H1 (cell line): ENCODE measurements at regions not wholly inside any gene's neighbourhood (a gene's known extent, or its start where the extent isn't known, plus 50 kb on each side); places are given as distances from the start of the nearest gene placed in this dataset.

ENCODE experiments used
- CTCF ChIA-PET: fragments of 300-600 bp; sonication (Branson Sonifier 250); formaldehyde crosslinking; loops from one replicate; lab custom pipeline; 2021; ENCODE audit not compliant: partially characterized antibody; lab: Charles Lee
- POLR2A ChIA-PET: fragments of 300-600 bp; sonication (Branson Sonifier 250); formaldehyde crosslinking; loops from one replicate; lab custom pipeline; 2021; ENCODE audit warnings: inconsistent platforms; ENCODE audit not compliant: partially characterized antibody; lab: Charles Lee
- DNase-seq, 2 experiments: peaks; one replicate each; pipeline versions ENCODE4 v3.0.0 to v3.0.0-alpha.2; 2010 to 2022; ENCODE audit warnings: low spot score in 2 of 2, low read depth in 1 of 2, mixed read lengths in 1 of 2
- FAIRE-seq: peaks from 2 replicates; lab custom pipeline; 2011; peaks lifted over from hg19 to GRCh38; lab: Jason Lieb, UNC
- H2AFZ ChIP-seq: 2 replicates; pipeline ENCODE4 v1.8.1; 2012; ENCODE audit warnings: low read length, inconsistent platforms
- H2AK5ac ChIP-seq: 2 replicates; pipeline ENCODE4 v1.6.1; 2013; ENCODE audit warnings: low read depth, low read length
- H2BK120ac ChIP-seq: replicated peaks from 2 replicates; pipeline ENCODE3; 2013; ENCODE audit warnings: low read depth, low read length, inconsistent platforms
- H2BK12ac ChIP-seq: 2 replicates; pipeline ENCODE4 v1.6.1; 2013; ENCODE audit warnings: low read depth, low read length
- H2BK15ac ChIP-seq: 2 replicates; pipeline ENCODE4 v1.6.1; 2013; ENCODE audit warnings: low read length
- H2BK20ac ChIP-seq: 2 replicates; pipeline ENCODE4 v1.6.1; 2013; ENCODE audit warnings: low read length
- H2BK5ac ChIP-seq: 2 replicates; pipeline ENCODE4 v1.6.1; 2013; ENCODE audit warnings: low read depth, low read length
- H3K14ac ChIP-seq: 2 replicates; pipeline ENCODE4 v1.6.1; 2013; ENCODE audit warnings: inconsistent platforms; ENCODE audit not compliant: insufficient read length
- H3K18ac ChIP-seq: 2 replicates; pipeline ENCODE4 v1.6.1; 2013; ENCODE audit warnings: low read length; ENCODE audit errors: extremely low read depth
- H3K23ac ChIP-seq: 2 replicates; pipeline ENCODE4 v1.6.1; 2013; ENCODE audit warnings: inconsistent platforms; ENCODE audit not compliant: insufficient read length
- H3K23me2 ChIP-seq: 2 replicates; pipeline ENCODE4 v1.6.1; 2013; ENCODE audit warnings: low read depth, low read length
- H3K27ac ChIP-seq: 2 replicates; pipeline ENCODE4 v1.6.1; 2011; ENCODE audit warnings: low read depth, low read length, inconsistent platforms
- H3K27me3 ChIP-seq, 4 experiments: replicated peaks in 1 of 4; 1 replicate in 1 of 4; 2 replicates in 3 of 4; pipeline versions ENCODE4 v1.6.1 to v1.8.1; 2011 to 2013; ENCODE audit warnings: low read length in 3 of 4, mild to moderate bottlenecking in 3 of 4, inconsistent platforms in 2 of 4, mixed read lengths in 2 of 4, moderate library complexity in 1 of 4; ENCODE audit not compliant: control insufficient read depth in 3 of 4, insufficient read depth in 3 of 4; ENCODE audit errors: extremely low read depth in 1 of 4
- H3K36me3 ChIP-seq, 4 experiments: 2 replicates each; pipeline versions ENCODE4 v1.6.1 to v1.8.1; 2011 to 2013; ENCODE audit warnings: mild to moderate bottlenecking in 4 of 4, low read length in 3 of 4, moderate library complexity in 2 of 4, control low read depth in 1 of 4, inconsistent platforms in 1 of 4; ENCODE audit not compliant: insufficient read depth in 4 of 4, control insufficient read depth in 2 of 4
- H3K4ac ChIP-seq: replicated peaks from 2 replicates; pipeline ENCODE3; 2013; ENCODE audit warnings: low read length, low read depth, mixed read lengths, inconsistent platforms; ENCODE audit not compliant: insufficient read length
- H3K4me1 ChIP-seq, 4 experiments: replicated peaks in 1 of 4; 1 replicate in 1 of 4; 2 replicates in 3 of 4; pipeline versions ENCODE4 v1.6.1 to v1.8.1; 2011 to 2013; ENCODE audit warnings: low read length in 3 of 4, inconsistent platforms in 2 of 4, mixed read lengths in 1 of 4; ENCODE audit not compliant: insufficient read depth in 4 of 4, control insufficient read depth in 3 of 4
- H3K4me2 ChIP-seq, 2 experiments: 2 replicates each; pipeline versions ENCODE4 v1.6.1 to v1.8.1; 2011 to 2013; ENCODE audit warnings: low read depth in 2 of 2, low read length in 2 of 2, control low read depth in 1 of 2, inconsistent platforms in 1 of 2, mild to moderate bottlenecking in 1 of 2; ENCODE audit not compliant: insufficient read depth in 1 of 2
- H3K4me3 ChIP-seq, 4 experiments: fragments of 200-600, 300-600 bp in 1 of 4; sonication (generic), shearing (Covaris generic), sonication (Bioruptor Twin) in 1 of 4; 2 replicates each; pipeline versions ENCODE4 v1.5.1 to v1.8.1; 2011 to 2016; ENCODE audit warnings: low read length in 4 of 4, low read depth in 3 of 4, control low read depth in 2 of 4, inconsistent platforms in 2 of 4, mild to moderate bottlenecking in 2 of 4, mixed read lengths in 1 of 4, moderate library complexity in 1 of 4; ENCODE audit not compliant: insufficient read depth in 2 of 4; ENCODE audit errors: extremely low read depth in 1 of 4
- H3K56ac ChIP-seq: replicated peaks from 2 replicates; pipeline ENCODE3; 2013; ENCODE audit warnings: low read depth, mild to moderate bottlenecking, mixed read lengths, low read length, inconsistent platforms; ENCODE audit not compliant: insufficient read length
- H3K79me1 ChIP-seq: 2 replicates; pipeline ENCODE4 v1.6.1; 2013; ENCODE audit warnings: low read depth, low read length, control low read depth
- H3K79me2 ChIP-seq, 2 experiments: 2 replicates each; pipeline versions ENCODE4 v1.6.1 to v1.8.1; 2012 to 2013; ENCODE audit warnings: low read length in 2 of 2, mild to moderate bottlenecking in 2 of 2, inconsistent platforms in 1 of 2; ENCODE audit not compliant: insufficient read depth in 2 of 2, control insufficient read depth in 1 of 2
- H3K9ac ChIP-seq, 4 experiments: replicated peaks in 1 of 4; 1 replicate in 1 of 4; 2 replicates in 3 of 4; pipeline versions ENCODE4 v1.6.1 to v1.8.1; 2011 to 2013; ENCODE audit warnings: low read depth in 3 of 4, low read length in 3 of 4, control low read depth in 2 of 4, mild to moderate bottlenecking in 2 of 4, moderate library complexity in 2 of 4, inconsistent platforms in 1 of 4; ENCODE audit errors: extremely low read depth in 1 of 4
- H3K9me3 ChIP-seq, 2 experiments: 2 replicates each; pipeline versions ENCODE4 v1.6.1 to v1.8.1; 2012 to 2013; ENCODE audit warnings: mild to moderate bottlenecking in 2 of 2, moderate library complexity in 2 of 2, control low read depth in 1 of 2, inconsistent platforms in 1 of 2, low read depth in 1 of 2, low read length in 1 of 2, mixed read lengths in 1 of 2; ENCODE audit not compliant: insufficient read depth in 2 of 2
- H4K20me1 ChIP-seq, 2 experiments: replicated peaks in 1 of 2; 2 replicates each; pipeline versions ENCODE3 to v1.8.1; 2011 to 2013; ENCODE audit warnings: inconsistent platforms in 2 of 2, low read length in 2 of 2, mild to moderate bottlenecking in 1 of 2; ENCODE audit not compliant: insufficient read depth in 2 of 2, control insufficient read depth in 1 of 2
- H4K5ac ChIP-seq: 2 replicates; pipeline ENCODE4 v1.6.1; 2013; ENCODE audit warnings: low read length, low read depth, mixed read lengths, inconsistent platforms; ENCODE audit not compliant: insufficient read length
- H4K8ac ChIP-seq: 2 replicates; pipeline ENCODE4 v1.8.0; 2013; ENCODE audit warnings: mild to moderate bottlenecking, moderate library complexity, low read length, inconsistent platforms; ENCODE audit not compliant: insufficient read depth; ENCODE audit errors: extremely low read depth
- H4K91ac ChIP-seq: replicated peaks from 2 replicates; pipeline ENCODE3; 2013; ENCODE audit warnings: low read length, mixed read lengths, inconsistent platforms; ENCODE audit not compliant: insufficient read length
- ASH2L ChIP-seq: fragments of 200-600, 300-600 bp; sonication (generic); IDR thresholded peaks from one replicate; pipeline ENCODE4 v1.7.1; 2017; ENCODE audit warnings: low read length
- CBX5 ChIP-seq: fragments of 300-800, 300-1000 bp; sonication (generic); IDR thresholded peaks from 2 replicates; pipeline ENCODE4 v1.7.1; 2016; ENCODE audit warnings: antibody characterized with exemption, low read length, low read depth
- CBX8 ChIP-seq: fragments of 300-800, 300-1000 bp; sonication (generic); IDR thresholded peaks from 2 replicates; pipeline ENCODE4 v1.7.1; 2016; ENCODE audit warnings: low read depth, low read length, borderline replicate concordance
- EP300 ChIP-seq, 2 experiments: IDR thresholded peaks; 1 replicate in 1 of 2; 2 replicates in 1 of 2; pipeline ENCODE4 v1.6.1; 2011 to 2012; ENCODE audit warnings: low read depth in 2 of 2, low read length in 2 of 2, mild to moderate bottlenecking in 2 of 2, borderline replicate concordance in 1 of 2, inconsistent platforms in 1 of 2, moderate library complexity in 1 of 2
- EZH2 ChIP-seq: fragments of 200-600 bp; sonication (generic); IDR thresholded peaks from 2 replicates; pipeline ENCODE4 v1.7.1; 2012; ENCODE audit warnings: low read depth, mild to moderate bottlenecking, moderate library complexity, low read length, inconsistent platforms; ENCODE audit not compliant: severe bottlenecking
- JUND ChIP-seq: IDR thresholded peaks from 2 replicates; pipeline ENCODE4 v1.6.1; 2011; ENCODE audit warnings: mild to moderate bottlenecking, improper control_type of control experiment, low read length
- KDM4A ChIP-seq: IDR thresholded peaks from one replicate; pipeline ENCODE4 v1.7.1; 2012; ENCODE audit warnings: low read depth, mild to moderate bottlenecking, moderate library complexity, low read length, inconsistent platforms; ENCODE audit not compliant: severe bottlenecking
- NANOG ChIP-seq: IDR thresholded peaks from 2 replicates; pipeline ENCODE4 v1.6.1; 2011; ENCODE audit warnings: low read length, low read depth, mild to moderate bottlenecking, inconsistent platforms; ENCODE audit not compliant: insufficient read depth, poor library complexity, severe bottlenecking
- RXRA ChIP-seq: IDR thresholded peaks from 2 replicates; pipeline ENCODE4 v1.6.1; 2011; ENCODE audit warnings: low read depth, mild to moderate bottlenecking, low read length, moderate library complexity; ENCODE audit not compliant: insufficient read depth
- SP2 ChIP-seq: IDR thresholded peaks from 2 replicates; pipeline ENCODE4 v1.6.1; 2012; ENCODE audit warnings: mild to moderate bottlenecking, low read length, inconsistent platforms
- SP4 ChIP-seq: IDR thresholded peaks from 2 replicates; pipeline ENCODE4 v1.6.1; 2012; ENCODE audit warnings: low read length, inconsistent platforms
- SUZ12 ChIP-seq: fragments of 200-600 bp; sonication (generic); IDR thresholded peaks from 2 replicates; pipeline ENCODE4 v1.6.1; 2012; ENCODE audit warnings: mild to moderate bottlenecking, inconsistent platforms, low read length, moderate library complexity, mixed read lengths
- WGBS, 2 experiments: shearing (Covaris generic) in 1 of 2; methylation state at CpG; one replicate each; pipeline versions ENCODE4 v1.1.6 to v1.1.7; 2013 to 2015; ENCODE audit warnings: low lambda C conversion rate in 2 of 2, mixed read lengths in 2 of 2, inconsistent platforms in 1 of 2, low coverage in 1 of 2, missing lambda C conversion rate in 1 of 2; ENCODE audit not compliant: insufficient replicate concordance in 2 of 2, insufficient coverage in 1 of 2, insufficient read length in 1 of 2; ENCODE audit errors: extremely low coverage in 1 of 2, missing lambda C conversion rate in 1 of 2; 5-methylcytosine and 5-hydroxymethylcytosine counted together
- TF ChIP-seq, protein P1 (sequence below): IDR thresholded peaks from 2 replicates; pipeline ENCODE4 v1.6.1; 2012; ENCODE audit warnings: inconsistent platforms
- TF ChIP-seq, protein P2 (sequence below): IDR thresholded peaks from 2 replicates; pipeline ENCODE4 v1.6.1; 2012; ENCODE audit warnings: inconsistent platforms

DNA sequence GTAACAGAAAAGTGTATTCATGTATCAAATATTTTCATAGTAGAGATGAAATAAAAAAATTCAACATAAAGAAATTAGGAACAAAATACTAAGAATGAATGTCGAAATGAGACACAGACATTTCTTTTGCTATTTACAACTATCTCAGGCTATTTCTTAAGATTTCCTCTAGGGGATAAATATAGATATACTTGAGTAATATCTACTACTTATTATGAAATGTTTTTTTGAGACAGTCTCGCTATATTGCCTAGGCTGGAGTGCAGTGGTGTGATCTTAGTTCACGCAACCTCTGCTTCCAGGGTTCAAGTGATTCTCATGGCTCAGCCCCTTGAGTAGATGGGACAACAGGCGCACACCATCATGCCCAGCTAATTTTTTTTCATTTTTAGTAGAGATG lies 326.1 kb downstream of the RNF144A start:
- Histone ChIP-seq H3K9me3 (no peaks in the 10 kb centered on the region), H3K4me3 (no peak overlapping the region), H3K14ac (no peak overlapping the region), H3K79me2 (no peaks in the 10 kb centered on the region), H2AFZ (no peak overlapping the region), H3K27ac (no peak overlapping the region), H3K27me3 (no peaks in the 10 kb centered on the region), H2BK12ac (no peak overlapping the region), H3K4ac (no peak overlapping the region), H2BK120ac (no peak overlapping the region), H2BK15ac (no peak overlapping the region), H3K79me1 (no peaks in the 10 kb centered on the region), H3K36me3 (no peaks in the 10 kb centered on the region), H3K23ac (no peak overlapping the region), H3K4me2 (no peak overlapping the region), H2AK5ac (no peak overlapping the region), H4K8ac (no peak overlapping the region), H3K18ac (no peak overlapping the region), H4K20me1 (no peaks in the 10 kb centered on the region), H2BK5ac (no peak overlapping the region), H3K23me2 (no peaks in the 10 kb centered on the region), H3K9ac (no peak overlapping the region), H4K91ac (no peak overlapping the region), H3K4me1 (peaks cover 0 to 4% (median 1%) of the 10 kb centered on the region in 4 experiments; a peak in 2 of 7 replicates), H3K56ac (no peak overlapping the region), H4K5ac (no peak overlapping the region), H2BK20ac (no peak overlapping the region)
- POLR2A ChIA-PET: no interaction called here
- DNase-seq (no peak), FAIRE-seq (no peak)
- CTCF ChIA-PET: interaction anchor here (0.9 to 1.0 kb wide), 2 partner anchors 20 to 211 kb away, joined by 3 read pairs; no protein-coding TSS in a partner anchor
- 66% methylated on average over 4 of the region's 4 CpGs; no CpG with 5 or more reads in 1 of the 2 experiments for WGBS, 2 experiments
- TF ChIP-seq SP4 (no peak), EZH2 (no peak), JUND (no peak), CBX8 (no peak), RXRA (no peak), SUZ12 (no peak), EP300 (IDR thresholded peaks at IDR 0.05; ENCODE audit: borderline replicate concordance in 1 of 2, low read depth in 2 of 2, low read length in 2 of 2) (no peak), KDM4A (no peak), SP2 (no peak), NANOG (no peak), CBX5 (no peak), ASH2L (no peak)
- TF ChIP-seq, protein P1, sequence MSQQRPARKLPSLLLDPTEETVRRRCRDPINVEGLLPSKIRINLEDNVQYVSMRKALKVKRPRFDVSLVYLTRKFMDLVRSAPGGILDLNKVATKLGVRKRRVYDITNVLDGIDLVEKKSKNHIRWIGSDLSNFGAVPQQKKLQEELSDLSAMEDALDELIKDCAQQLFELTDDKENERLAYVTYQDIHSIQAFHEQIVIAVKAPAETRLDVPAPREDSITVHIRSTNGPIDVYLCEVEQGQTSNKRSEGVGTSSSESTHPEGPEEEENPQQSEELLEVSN: no peak
- TF ChIP-seq, protein P2, sequence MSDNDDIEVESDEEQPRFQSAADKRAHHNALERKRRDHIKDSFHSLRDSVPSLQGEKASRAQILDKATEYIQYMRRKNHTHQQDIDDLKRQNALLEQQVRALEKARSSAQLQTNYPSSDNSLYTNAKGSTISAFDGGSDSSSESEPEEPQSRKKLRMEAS: no peak
